ENCODE measurements at regions not wholly inside any gene's neighbourhood (a gene's known extent, or its start where the extent isn't known, plus 50 kb on each side); places are given as distances from the start of the nearest gene placed in this dataset.

DNA sequence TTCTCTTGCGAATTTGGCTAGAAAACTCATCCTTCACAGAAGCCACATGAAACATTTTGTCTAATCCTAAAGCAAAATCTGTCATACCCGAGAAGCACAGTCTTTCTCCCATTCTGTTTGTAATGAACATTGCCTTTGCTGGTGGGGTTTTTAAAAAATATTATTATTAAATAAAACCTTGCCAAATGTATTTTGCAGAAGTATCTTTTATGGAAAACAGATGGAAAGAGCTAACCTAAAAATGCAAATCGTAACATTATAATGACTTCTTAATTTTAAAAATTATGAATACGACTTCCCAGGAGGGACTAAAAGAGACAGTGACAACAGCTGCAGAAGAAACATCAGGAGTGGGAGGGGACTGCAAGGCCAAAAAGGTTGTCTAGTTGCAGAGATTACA is 246.3 kb upstream of the TAS2R1 start:
- Histone ChIP-seq H3K9ac (ENCODE audit: insufficient read depth, low read depth, low read length) (no peak overlapping the region), H3K4me3 (replicated peaks in 1 of 3; ENCODE audit: insufficient read depth in 1 of 3, low read depth in 2 of 3, low read length in 3 of 3) (no peak overlapping the region), H3K36me3 (replicated peaks in 1 of 2; ENCODE audit: control insufficient read depth in 1 of 2, insufficient read depth in 2 of 2, low read length in 2 of 2) (no peaks in the 10 kb centered on the region), H3K4me2 (ENCODE audit: low read depth, low read length) (no peak overlapping the region), H4K20me1 (ENCODE audit: insufficient read depth, low read length) (no peaks in the 10 kb centered on the region), H3K79me2 (ENCODE audit: insufficient read depth, low read length) (no peaks in the 10 kb centered on the region), H3K4me1 (ENCODE audit: insufficient read depth, low read length) (no peaks in the 10 kb centered on the region), H3K27me3 (ENCODE audit: control insufficient read depth in 1 of 2, insufficient read depth in 2 of 2, low read length in 2 of 2) (no peaks in the 10 kb centered on the region), H3K9me3 (ENCODE audit: low read length) (no peaks in the 10 kb centered on the region), H3K27ac (ENCODE audit: extremely low read length, insufficient read depth, low read length) (no peak overlapping the region), H2AFZ (ENCODE audit: low read length) (no peak overlapping the region)
- WGBS (ENCODE audit: low lambda C conversion rate): 1% methylated on average over 4 of the region's 4 CpGs
- FAIRE-seq: no peak
- in situ Hi-C loops (cut with HindIII; ENCODE audit: extremely low pct_ligation_motif_present, low pct_unique_long_range_greater_than_20kb): no loop called here
- DNase-seq (ENCODE audit: low spot score): no peak
- CTCF ChIA-PET (ENCODE audit: low intra/inter-chr PET ratio, low total read pairs): no interaction called here
- POLR2A ChIA-PET: no interaction called here
- no TSS peak for BruUV-seq (replicated peaks)
- TF ChIP-seq ZNF644 (CRISPR knock-in tag; IDR thresholded peaks at IDR 0.05; ENCODE audit: low read depth): no peak
- TF ChIP-seq NCOR1 (IDR thresholded peaks at IDR 0.05; ENCODE audit: borderline replicate concordance, low read length): no peak
- no peak for TF ChIP-seq TAF1 (CRISPR knock-in tag; IDR thresholded peaks at IDR 0.05)
- no peak for TF ChIP-seq ZNF790 (CRISPR knock-in tag; IDR thresholded peaks at IDR 0.05; ENCODE audit: borderline replicate concordance)
- no peak for TF ChIP-seq XBP1 (CRISPR knock-in tag; IDR thresholded peaks at IDR 0.05)
- TF ChIP-seq ZNF780A (CRISPR knock-in tag; IDR thresholded peaks at IDR 0.05): no peak
- TF ChIP-seq ZNF337 (CRISPR knock-in tag; IDR thresholded peaks at IDR 0.05; ENCODE audit: borderline replicate concordance, low read depth): no peak
- TF ChIP-seq, protein P1, sequence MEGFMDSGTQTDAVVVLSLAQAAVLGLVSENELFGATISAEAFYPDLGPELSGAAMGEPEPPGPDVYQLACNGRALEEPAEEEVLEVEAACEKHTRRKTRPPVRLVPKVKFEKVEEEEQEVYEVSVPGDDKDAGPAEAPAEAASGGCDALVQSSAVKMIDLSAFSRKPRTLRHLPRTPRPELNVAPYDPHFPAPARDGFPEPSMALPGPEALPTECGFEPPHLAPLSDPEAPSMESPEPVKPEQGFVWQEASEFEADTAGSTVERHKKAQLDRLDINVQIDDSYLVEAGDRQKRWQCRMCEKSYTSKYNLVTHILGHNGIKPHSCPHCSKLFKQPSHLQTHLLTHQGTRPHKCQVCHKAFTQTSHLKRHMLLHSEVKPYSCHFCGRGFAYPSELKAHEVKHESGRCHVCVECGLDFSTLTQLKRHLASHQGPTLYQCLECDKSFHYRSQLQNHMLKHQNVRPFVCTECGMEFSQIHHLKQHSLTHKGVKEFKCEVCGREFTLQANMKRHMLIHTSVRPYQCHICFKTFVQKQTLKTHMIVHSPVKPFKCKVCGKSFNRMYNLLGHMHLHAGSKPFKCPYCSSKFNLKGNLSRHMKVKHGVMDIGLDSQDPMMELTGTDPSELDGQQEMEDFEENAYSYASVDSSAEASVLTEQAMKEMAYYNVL (CRISPR knock-in tag; IDR thresholded peaks at IDR 0.05; ENCODE audit: borderline replicate concordance): no peak
- no peak for TF ChIP-seq ZNF34 (CRISPR knock-in tag; IDR thresholded peaks at IDR 0.05; ENCODE audit: borderline replicate concordance)
- ATAC-seq: no peak
- intact Hi-C loops (cut with micrococcal nuclease; ENCODE audit: unreplicated experiment): no loop called here
